ENCODE measurements at regions not wholly inside any gene's neighbourhood (a gene's known extent, or its start where the extent isn't known, plus 50 kb on each side); places are given as distances from the start of the nearest gene placed in this dataset.

GRCh38 chr13:106683918-106684317 lies 116.0 kb upstream of the ARGLU1 start:
- Histone ChIP-seq H3K9ac (ENCODE audit: extremely low read depth, low read length, poor library complexity, severe bottlenecking) (no peak overlapping the region), H3K27me3 (ENCODE audit: control insufficient read depth, insufficient read depth, low read length, poor library complexity, severe bottlenecking) (peaks cover 4% of the 10 kb centered on the region), H3K4me1 (ENCODE audit: control insufficient read depth, insufficient read depth, low read length) (no peaks in the 10 kb centered on the region), H3K9me3 (ENCODE audit: control insufficient read depth, low read length) (no peaks in the 10 kb centered on the region), H3K4me3 (ENCODE audit: low read length) (no peak overlapping the region), H3K36me3 (ENCODE audit: control insufficient read depth, insufficient read depth, low read length) (no peaks in the 10 kb centered on the region), H3K27ac (ENCODE audit: low read depth, low read length) (no peak overlapping the region)
- Mint-ChIP-seq H3K9me3 (no peaks in the 10 kb centered on the region), H3K27me3 (ENCODE audit: insufficient read depth) (peaks cover 10% of the 10 kb centered on the region), H3K4me1 (peaks cover 21% of the 10 kb centered on the region), H3K36me3 (ENCODE audit: low read depth) (no peaks in the 10 kb centered on the region), H3K27ac (no peak overlapping the region), H3K4me3 (no peak overlapping the region)
- no peak for DNase-seq
- WGBS, 2 experiments (ENCODE audit: insufficient coverage in 1 of 2, insufficient read length in 1 of 2): 93 to 94% methylated on average over 2 to 3 of the region's 3 CpGs
- no peak for TF ChIP-seq CTCF (conservative IDR thresholded peaks at IDR 0.05)

- Mint-ChIP-seq H3K27ac (no peak overlapping the region), H3K4me1 (peaks cover 25% of the 10 kb centered on the region), H3K9me3 (no peaks in the 10 kb centered on the region), H3K27me3 (ENCODE audit: insufficient read depth) (peaks cover 10% of the 10 kb centered on the region), H3K36me3 (ENCODE audit: low read depth) (no peaks in the 10 kb centered on the region), H3K4me3 (no peak overlapping the region)
- Histone ChIP-seq H3K4me1 (ENCODE audit: control insufficient read depth, insufficient read depth, low read length) (no peaks in the 10 kb centered on the region), H3K27ac (ENCODE audit: low read depth, low read length) (no peak overlapping the region), H3K36me3 (ENCODE audit: control insufficient read depth, insufficient read depth, low read length) (no peaks in the 10 kb centered on the region), H3K27me3 (ENCODE audit: control insufficient read depth, insufficient read depth, low read length, poor library complexity, severe bottlenecking) (peaks cover 4% of the 10 kb centered on the region), H3K9me3 (ENCODE audit: control insufficient read depth, low read length) (no peaks in the 10 kb centered on the region), H3K4me3 (ENCODE audit: low read length) (no peak overlapping the region), H3K9ac (ENCODE audit: extremely low read depth, low read length, poor library complexity, severe bottlenecking) (no peak overlapping the region)
- no peak for DNase-seq
- TF ChIP-seq CTCF (conservative IDR thresholded peaks at IDR 0.05): no peak
- 80 to 89% methylated on average over 8 of the region's 8 CpGs for WGBS, 2 experiments (ENCODE audit: insufficient coverage in 1 of 2, insufficient read length in 1 of 2)
Measured at GRCh38 chr13:106683179-106683578, 115.2 kb upstream of the ARGLU1 start.

GRCh38 chr13:106681997-106682396 lies 114.1 kb upstream of the ARGLU1 start:
- DNase-seq: no peak
- no peaks in the 10 kb centered on the region for H3K4me1 ChIP-seq (ENCODE audit: control insufficient read depth, insufficient read depth, low read length)
- Mint-ChIP-seq H3K27me3 (ENCODE audit: insufficient read depth) (peaks cover 10% of the 10 kb centered on the region), H3K4me1 (peaks cover 25% of the 10 kb centered on the region), H3K9me3 (no peaks in the 10 kb centered on the region), H3K27ac (no peak overlapping the region), H3K36me3 (ENCODE audit: low read depth) (no peaks in the 10 kb centered on the region), H3K4me3 (no peak overlapping the region)
- 75 to 86% methylated on average over 2 to 5 of the region's 5 CpGs for WGBS, 2 experiments (ENCODE audit: insufficient coverage in 1 of 2, insufficient read length in 1 of 2)
- peak overlapping the region; percentile 98 for H3K27ac ChIP-seq (ENCODE audit: low read depth, low read length)
- H3K4me3 ChIP-seq (ENCODE audit: low read length): no peak overlapping the region
- no peaks in the 10 kb centered on the region for H3K36me3 ChIP-seq (ENCODE audit: control insufficient read depth, insufficient read depth, low read length)
- H3K9ac ChIP-seq (ENCODE audit: extremely low read depth, low read length, poor library complexity, severe bottlenecking): no peak overlapping the region
- H3K9me3 ChIP-seq (ENCODE audit: control insufficient read depth, low read length): no peaks in the 10 kb centered on the region
- peaks cover 2% of the 10 kb centered on the region for H3K27me3 ChIP-seq (ENCODE audit: control insufficient read depth, insufficient read depth, low read length, poor library complexity, severe bottlenecking)
- TF ChIP-seq CTCF (conservative IDR thresholded peaks at IDR 0.05): no peak
